ENCODE measurements at regions not wholly inside any gene's neighbourhood (a gene's known extent, or its start where the extent isn't known, plus 50 kb on each side); places are given as distances from the start of the nearest gene placed in this dataset.

DNA sequence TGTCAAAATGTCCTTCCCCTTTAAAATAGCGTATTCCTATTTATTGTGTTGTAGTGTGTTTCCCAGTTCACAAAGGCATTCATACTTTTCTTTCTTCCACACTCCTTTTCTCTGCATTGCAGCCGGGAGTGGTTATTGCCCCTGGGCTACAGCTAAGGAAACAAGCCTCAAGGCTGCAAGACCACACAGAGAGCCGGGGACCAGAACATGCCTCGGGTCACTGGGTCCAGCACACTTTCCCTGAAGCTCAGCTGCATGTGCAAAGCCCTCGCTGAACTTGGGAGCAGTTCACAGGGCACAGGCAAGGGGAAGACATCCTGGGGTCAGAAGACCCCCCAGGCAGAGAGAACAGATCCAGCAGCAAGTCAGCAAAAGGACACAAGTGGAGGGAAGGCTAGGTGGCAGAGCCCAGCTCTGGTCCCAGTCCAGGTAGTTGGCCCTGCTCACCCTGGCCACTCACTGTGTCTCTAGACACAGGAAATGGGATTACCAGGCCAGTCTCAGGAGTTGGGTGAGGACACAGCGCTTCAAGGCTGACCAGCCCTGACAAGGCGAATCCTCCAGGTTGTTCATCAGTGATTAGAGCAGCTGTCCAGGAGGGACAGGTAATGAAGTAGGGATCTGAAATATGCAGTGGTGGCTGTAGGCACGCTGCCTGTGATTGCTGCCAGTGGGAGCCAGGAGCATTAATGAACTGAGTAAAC, 118.2 kb downstream of the CD83 start:
- TF ChIP-seq POU6F1 (CRISPR knock-in tag; IDR thresholded peaks at IDR 0.05; ENCODE audit: borderline replicate concordance, low read depth), result no peak
- TF ChIP-seq ZFP30 (CRISPR knock-in tag; IDR thresholded peaks at IDR 0.05), result no peak
- no peak for TF ChIP-seq GLIS3 (CRISPR knock-in tag; IDR thresholded peaks at IDR 0.05)
- TF ChIP-seq PPARA (CRISPR knock-in tag; IDR thresholded peaks at IDR 0.05; ENCODE audit: borderline replicate concordance), result no peak
- ATAC-seq, result no peak

DNA sequence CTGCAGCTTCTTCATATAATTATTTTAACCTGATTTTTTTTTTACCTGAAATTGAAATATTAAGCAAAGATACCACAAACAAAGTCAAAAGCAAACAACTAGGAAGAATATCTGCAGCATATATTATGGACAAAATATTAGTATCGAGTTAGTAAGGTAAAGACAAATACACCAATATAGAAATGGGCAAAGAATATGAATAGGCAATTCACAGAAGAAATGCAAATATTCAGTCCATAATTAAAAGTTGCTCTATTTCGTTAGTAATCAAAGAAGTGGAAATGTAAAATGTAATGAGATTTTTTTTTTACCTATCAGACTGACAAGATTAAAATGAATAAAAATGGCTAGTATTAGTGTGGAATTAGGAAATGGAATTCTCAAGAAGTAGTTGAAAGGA, 121.5 kb downstream of the CD83 start:
- no peak for ATAC-seq
- TF ChIP-seq, protein P1, sequence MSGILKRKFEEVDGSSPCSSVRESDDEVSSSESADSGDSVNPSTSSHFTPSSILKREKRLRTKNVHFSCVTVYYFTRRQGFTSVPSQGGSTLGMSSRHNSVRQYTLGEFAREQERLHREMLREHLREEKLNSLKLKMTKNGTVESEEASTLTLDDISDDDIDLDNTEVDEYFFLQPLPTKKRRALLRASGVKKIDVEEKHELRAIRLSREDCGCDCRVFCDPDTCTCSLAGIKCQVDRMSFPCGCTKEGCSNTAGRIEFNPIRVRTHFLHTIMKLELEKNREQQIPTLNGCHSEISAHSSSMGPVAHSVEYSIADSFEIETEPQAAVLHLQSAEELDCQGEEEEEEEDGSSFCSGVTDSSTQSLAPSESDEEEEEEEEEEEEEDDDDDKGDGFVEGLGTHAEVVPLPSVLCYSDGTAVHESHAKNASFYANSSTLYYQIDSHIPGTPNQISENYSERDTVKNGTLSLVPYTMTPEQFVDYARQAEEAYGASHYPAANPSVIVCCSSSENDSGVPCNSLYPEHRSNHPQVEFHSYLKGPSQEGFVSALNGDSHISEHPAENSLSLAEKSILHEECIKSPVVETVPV (CRISPR knock-in tag; IDR thresholded peaks at IDR 0.05), result no peak
- no peak for TF ChIP-seq ISL1 (CRISPR knock-in tag; IDR thresholded peaks at IDR 0.05)
- TF ChIP-seq ZNF8 (CRISPR knock-in tag; IDR thresholded peaks at IDR 0.05), result no peak
- TF ChIP-seq, protein P2, sequence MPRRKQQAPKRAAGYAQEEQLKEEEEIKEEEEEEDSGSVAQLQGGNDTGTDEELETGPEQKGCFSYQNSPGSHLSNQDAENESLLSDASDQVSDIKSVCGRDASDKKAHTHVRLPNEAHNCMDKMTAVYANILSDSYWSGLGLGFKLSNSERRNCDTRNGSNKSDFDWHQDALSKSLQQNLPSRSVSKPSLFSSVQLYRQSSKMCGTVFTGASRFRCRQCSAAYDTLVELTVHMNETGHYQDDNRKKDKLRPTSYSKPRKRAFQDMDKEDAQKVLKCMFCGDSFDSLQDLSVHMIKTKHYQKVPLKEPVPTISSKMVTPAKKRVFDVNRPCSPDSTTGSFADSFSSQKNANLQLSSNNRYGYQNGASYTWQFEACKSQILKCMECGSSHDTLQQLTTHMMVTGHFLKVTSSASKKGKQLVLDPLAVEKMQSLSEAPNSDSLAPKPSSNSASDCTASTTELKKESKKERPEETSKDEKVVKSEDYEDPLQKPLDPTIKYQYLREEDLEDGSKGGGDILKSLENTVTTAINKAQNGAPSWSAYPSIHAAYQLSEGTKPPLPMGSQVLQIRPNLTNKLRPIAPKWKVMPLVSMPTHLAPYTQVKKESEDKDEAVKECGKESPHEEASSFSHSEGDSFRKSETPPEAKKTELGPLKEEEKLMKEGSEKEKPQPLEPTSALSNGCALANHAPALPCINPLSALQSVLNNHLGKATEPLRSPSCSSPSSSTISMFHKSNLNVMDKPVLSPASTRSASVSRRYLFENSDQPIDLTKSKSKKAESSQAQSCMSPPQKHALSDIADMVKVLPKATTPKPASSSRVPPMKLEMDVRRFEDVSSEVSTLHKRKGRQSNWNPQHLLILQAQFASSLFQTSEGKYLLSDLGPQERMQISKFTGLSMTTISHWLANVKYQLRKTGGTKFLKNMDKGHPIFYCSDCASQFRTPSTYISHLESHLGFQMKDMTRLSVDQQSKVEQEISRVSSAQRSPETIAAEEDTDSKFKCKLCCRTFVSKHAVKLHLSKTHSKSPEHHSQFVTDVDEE (CRISPR knock-in tag; IDR thresholded peaks at IDR 0.05), result no peak
- no peak for TF ChIP-seq CREB5 (CRISPR knock-in tag; IDR thresholded peaks at IDR 0.05; ENCODE audit: low read depth)
- no peak for TF ChIP-seq ZFP30 (CRISPR knock-in tag; IDR thresholded peaks at IDR 0.05)

- TF ChIP-seq ESRRG (CRISPR knock-in tag; IDR thresholded peaks at IDR 0.05) (no peak), RARB (CRISPR knock-in tag; IDR thresholded peaks at IDR 0.05) (no peak), ZFP3 (CRISPR knock-in tag; IDR thresholded peaks at IDR 0.05) (no peak), ZNF565 (CRISPR knock-in tag; conservative IDR thresholded peaks at IDR 0.05; ENCODE audit: low read depth) (no peak), ZNF70 (CRISPR knock-in tag; IDR thresholded peaks at IDR 0.05) (no peak), GLIS3 (CRISPR knock-in tag; IDR thresholded peaks at IDR 0.05) (no peak), ZNF8 (CRISPR knock-in tag; IDR thresholded peaks at IDR 0.05) (no peak)
- TF ChIP-seq, protein P1 (CRISPR knock-in tag; IDR thresholded peaks at IDR 0.05), result no peak
- TF ChIP-seq, protein P2 (CRISPR knock-in tag; IDR thresholded peaks at IDR 0.05), result no peak
- ATAC-seq, result no peak
Measured at GRCh38 chr6:14240411-14241166, 123.0 kb downstream of the CD83 start.
